NOMO-1 treated with dmso at 0.1 percent for 144 hours (cell line): ENCODE measurements at regions not wholly inside any gene's neighbourhood (a gene's known extent, or its start where the extent isn't known, plus 50 kb on each side); places are given as distances from the start of the nearest gene placed in this dataset.

Source experiments
- DNase-seq: peaks from one replicate; lab custom pipeline; 2025; ENCODE audit not compliant: unreplicated experiment; lab: John Stamatoyannopoulos, UW

DNA sequence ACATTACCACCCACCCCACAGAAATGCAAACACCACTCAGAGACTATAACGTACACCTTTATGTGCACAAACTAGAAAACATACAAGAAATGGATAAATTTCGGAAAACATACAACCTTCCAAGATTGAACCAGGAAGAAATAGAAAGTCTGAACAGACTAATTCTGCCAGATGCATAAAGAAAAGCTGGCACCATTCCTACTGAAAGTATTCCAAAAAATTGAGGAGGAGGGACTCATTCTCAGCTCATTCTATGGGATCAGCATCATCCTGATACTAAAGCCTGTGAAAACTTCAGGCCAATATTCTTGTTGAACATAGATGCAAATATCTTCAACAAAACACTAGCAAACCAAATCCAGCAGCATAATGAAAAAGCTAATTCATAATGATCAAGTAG, 115.1 kb upstream of the CD180 start:
- DNase-seq: no peak

DNA sequence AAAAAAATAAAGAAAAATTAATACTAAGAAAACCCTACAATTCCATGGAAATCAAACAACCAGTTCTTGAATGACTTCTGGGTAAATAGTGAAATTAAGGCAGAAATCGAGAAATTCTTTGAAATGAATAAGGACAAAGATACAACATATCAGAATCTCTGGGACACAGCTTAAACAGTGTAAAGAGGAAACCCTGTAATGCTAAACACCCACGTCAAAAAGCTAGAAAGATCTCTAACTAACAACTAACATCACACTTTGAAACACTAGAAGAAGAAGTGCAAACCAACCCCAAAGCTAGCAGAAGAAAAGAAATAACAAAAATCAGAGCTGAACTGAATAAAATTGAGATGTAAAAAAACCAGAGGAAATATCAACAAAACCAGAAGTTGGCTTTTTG, 114.6 kb upstream of the CD180 start:
- no peak for DNase-seq

DNA sequence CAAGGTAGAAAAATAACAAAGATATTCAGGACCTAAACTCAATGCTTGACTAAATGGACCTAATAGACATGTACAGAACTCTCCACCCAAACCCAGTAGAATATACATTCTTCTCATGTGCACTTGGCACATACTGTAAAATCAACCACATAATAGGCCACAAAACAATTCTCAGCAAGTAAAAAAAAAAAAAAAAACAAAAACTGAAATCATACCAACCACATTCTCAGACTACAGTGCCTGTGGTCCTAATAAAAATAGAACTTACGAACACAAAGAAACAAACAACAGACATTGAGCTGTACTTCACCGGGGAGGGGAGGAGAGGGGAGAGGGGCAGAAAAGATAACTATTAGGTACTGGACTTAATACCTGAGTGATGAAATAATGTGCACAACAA, 114.1 kb upstream of the CD180 start:
- no peak for DNase-seq

DNA sequence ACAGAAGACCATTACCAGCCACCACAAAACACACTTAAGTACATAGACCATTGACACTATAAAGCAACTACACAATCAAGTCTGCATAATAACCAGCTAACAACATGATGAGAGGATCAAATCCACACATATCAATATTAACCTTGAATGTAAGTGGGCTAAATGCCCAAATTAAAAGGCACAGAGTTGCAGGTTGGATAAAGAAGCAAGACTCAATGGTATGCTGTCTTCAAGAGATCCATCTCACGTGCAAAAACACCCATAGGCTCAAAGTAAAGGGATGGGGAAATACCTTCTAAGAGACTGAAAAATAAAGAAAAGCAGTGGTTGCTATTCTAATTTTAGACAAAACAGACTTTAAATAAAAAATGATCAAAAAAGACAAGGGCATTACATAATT, 113.6 kb upstream of the CD180 start:
- no peak for DNase-seq

DNA sequence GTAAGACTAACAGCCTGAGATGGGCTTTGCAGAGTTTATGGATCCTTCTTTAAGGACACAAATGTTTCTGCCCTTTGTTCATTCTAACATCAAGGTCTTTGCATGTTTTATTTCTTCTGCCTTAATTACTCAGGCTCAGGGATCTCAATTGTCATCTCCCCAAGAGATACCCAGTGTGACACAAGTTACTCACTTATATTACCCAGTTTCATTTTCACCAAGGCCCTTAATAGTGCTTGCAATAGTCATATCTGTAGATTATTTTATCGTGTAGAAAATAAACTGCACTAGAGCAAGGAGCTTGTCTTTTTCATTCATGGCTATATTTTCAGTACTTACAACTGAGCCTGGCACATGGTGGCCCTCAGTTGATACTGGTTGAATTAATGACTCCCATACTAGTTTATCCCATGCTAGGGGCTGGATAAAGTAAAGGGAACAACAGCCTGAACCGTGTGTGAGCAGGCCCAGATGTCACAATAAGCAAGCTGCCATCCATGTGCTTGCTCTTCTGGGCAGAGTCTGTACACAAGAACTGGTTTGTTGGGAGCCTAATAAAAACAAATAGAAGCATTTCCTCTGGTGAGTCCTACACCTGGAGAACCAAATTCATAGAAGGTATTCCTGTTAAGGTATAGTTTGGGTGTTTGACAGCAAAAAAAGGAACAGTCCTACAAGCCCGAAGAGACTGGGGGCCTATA, 112.5 kb upstream of the CD180 start:
- no peak for DNase-seq

DNA sequence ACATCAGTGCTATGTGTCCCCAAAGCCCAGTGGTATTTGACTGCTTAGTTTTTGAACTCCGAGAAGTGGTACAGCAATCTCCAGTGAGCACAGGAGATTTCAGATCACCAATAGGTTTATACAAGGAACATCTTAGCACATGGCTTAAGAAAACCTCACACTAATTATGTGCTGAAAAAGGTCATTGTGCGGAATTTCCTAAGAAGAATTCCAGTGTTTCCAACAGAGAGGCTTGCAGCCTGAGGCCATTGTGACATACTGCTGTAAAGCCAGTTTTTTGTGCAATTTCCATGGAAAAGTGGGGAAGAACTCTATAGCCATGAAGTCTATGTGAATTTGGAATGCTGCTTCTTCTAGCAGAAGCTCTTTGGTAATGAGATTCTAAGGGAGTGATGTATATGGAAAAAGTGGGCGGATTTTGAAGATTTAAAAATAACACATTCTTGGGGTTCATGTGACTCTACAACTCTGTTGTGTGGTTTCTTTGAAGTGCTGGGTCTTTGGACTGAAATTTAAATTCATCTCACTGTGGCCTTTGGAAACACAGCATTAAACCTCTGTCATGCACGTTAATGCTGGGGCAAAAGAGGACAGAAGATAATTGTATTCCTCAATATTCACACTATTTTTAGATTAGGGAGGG, 110.5 kb upstream of the CD180 start:
- DNase-seq: no peak

DNA sequence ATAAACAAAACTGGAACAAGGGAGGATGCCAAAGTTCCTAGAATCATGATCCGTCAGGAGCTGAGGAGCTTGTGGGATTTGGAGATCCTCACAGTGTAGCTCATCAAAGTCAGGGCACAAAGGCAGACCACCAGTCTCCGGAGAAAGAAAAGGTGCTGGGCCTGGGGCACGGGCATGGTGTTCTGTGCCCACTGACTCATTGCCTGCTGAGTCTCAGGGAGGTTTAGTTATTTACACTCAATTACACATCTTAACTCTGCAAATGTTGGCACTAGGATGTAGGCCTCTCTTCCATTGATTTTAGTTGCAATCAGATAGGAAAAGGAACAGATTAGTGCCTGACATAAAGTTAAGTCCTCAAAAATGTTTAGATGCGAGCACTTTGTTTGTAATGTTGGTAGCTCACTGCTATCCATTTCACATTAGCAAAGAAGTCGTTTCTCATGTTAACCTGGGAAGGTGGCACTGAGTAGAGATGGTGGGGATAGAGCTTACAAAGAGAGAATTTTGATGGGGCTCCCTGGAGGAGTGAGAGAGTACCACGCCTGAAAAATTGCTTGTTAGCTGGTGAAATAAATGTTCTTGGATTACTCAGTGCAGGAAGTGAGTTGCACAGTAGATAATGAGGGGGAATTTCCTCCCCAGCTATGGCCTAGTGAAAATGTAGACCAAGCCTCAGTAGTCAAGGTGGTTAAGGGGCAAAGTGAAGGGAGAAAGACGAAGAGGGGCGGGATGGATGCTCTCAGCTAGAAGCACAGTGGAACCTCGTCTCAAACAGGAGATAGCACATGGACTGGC, 109.5 kb upstream of the CD180 start:
- DNase-seq: no peak

DNA sequence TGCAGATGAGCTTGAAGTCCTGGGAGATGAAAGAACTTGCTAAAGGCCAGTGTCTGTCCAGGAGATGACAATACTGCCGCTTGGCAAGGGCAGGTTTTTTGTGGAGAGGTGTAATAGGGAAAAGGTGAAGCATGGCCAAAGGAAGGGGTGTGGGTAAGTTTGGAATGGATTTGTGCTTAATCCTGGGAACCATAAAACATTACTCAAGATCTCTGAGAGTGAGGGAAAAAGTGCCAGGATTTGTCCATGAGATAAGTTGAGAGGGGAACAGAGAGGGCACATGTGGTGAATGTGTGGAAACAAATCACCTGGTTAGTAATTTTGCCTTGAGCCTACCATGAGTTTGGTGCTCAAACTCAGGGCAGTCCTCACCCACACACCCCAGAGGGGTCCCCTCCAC, 108.8 kb upstream of the CD180 start:
- DNase-seq: no peak

DNA sequence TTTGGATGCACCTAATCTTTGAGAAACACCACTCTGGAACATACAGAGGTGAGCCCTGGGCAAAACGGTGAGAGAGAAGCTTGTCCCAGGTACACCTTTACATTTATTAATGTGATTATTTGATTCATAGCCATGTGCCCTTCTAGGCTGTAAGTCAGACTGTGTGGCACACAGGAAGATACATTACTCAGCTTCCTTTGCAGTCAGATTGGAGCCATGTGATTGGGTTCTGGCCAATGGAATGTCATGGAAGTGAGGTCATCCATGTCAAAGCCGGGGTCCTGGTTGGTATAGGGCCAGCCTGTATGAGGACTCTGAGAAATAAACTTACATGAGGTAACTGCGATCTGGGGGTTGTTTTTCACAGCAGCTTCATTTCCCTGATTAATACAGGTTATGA, 106.8 kb upstream of the CD180 start:
- DNase-seq: no peak

DNA sequence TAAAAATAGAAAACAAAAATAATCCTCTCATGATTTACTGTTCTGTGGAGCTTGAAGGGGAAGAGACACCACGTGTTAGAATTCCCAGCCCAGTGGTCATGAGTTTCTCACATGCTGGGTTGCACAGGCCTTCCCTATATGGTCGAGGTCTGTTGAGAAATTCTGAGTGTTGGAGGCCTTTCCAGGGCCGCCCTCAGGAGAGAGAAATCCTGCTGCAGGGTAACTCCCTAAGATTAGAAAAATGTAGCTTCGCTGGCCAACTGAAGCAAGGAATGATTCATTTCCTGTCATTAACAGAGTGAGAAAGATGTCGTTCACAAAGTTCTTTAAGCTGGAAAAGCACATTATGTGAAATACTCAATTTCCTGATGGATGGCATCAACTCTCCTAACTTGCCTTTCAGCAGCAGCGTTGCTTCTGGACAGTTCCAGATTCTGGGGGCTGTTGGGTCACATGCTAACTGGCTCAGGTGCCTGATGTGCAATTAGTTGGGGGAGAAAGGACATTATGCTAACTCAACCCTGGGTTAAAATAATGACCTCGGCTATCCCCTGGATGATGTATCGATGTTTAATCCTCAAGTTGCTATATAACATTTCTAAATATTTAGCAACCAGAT, 104.8 kb upstream of the CD180 start:
- peak; percentile 38 for DNase-seq

DNA sequence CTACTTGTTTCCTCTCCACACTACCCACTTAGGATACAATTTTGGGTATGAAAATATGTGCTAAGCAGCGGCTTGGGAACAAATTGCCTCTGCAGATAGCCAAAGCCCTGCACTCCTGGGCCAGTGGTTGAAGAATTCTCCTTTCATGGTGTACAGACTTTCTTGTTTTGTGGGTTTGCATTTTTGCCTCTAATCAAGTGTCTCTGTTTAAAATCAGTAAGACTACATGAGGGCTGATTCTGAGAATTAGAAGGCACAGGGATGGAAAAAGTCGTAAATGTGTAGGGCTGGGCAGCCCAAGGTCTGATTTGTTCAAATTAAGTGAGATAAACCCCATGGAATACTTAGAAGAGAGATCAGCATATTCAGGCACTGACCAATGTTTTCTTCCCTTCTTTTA, 103.7 kb upstream of the CD180 start:
- DNase-seq: no peak

DNA sequence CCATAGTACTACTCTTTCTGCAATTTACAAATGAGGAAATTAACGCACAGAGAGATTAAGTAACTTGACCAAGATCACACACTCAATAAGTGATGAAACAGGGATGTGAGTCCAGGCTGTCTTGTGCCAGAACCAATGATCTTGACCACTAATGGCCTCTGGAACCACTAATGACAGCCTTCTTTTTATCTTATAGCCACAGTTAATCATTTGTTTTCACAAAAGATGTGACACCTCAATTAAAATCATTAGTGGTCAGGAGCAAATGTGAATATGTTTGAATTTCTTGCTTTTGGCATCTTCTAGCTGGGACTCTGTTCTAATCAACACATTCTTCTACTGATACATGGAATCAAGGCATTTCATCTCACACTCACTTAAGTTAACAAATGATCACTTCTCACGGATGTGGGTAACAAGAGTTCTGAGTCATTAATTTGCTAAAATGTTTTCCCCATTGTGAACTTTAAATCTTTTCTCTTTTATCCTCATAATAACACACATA, 102.7 kb upstream of the CD180 start:
- peak; percentile 81 for DNase-seq

DNA sequence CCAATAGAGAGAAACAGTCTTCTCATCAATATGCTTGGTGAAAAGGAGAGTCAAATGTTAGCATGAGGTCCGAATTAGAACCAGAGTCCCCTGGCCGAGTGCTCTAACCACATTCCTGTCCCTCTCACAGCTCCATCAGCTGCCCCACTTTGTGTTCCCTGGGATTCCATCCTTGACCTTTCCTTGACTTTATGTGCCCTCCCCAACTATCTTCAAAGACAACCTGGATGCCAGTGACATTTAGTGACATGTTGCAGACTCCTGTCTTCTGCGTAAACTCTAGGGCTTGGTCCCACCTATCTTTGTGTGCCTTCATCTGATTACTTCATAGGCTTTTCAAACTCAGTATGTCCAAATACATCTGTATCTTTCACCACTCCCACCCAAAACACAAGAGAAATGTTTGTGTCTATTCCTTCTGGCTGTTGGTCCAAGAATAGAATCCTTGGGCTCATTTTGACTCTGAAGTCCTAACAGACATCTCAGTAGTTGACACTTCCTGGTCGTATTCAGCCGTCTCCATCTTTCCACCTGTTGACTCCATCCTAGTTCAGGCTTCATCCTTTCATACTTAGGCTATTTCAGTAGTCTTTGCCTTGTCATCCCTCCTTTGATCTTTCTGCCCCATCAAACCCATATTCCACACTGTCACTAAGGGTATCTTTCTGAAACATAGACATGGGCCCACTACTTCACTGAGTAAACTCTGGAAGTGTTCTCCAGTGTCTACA, 101.4 kb upstream of the CD180 start:
- DNase-seq: no peak

DNA sequence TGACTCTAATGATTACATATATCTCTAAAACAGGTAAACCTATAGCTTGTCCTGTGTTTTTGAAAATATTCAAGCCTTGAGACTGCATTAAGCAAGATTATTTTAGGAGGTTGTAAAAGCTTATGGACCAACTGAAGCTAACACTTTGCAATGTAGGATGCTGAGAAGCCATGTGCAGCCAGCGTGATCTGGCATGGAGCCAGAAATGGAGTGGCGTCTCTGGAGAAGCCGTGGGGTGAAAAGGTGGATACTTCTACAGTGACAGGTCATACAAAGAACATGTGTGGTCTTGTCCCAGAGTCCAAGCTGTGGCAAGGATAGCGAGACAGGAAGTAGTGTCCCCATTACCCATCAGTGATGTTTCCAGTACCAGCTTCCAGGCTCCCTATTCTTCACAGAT, 100.8 kb upstream of the CD180 start:
- no peak for DNase-seq

DNA sequence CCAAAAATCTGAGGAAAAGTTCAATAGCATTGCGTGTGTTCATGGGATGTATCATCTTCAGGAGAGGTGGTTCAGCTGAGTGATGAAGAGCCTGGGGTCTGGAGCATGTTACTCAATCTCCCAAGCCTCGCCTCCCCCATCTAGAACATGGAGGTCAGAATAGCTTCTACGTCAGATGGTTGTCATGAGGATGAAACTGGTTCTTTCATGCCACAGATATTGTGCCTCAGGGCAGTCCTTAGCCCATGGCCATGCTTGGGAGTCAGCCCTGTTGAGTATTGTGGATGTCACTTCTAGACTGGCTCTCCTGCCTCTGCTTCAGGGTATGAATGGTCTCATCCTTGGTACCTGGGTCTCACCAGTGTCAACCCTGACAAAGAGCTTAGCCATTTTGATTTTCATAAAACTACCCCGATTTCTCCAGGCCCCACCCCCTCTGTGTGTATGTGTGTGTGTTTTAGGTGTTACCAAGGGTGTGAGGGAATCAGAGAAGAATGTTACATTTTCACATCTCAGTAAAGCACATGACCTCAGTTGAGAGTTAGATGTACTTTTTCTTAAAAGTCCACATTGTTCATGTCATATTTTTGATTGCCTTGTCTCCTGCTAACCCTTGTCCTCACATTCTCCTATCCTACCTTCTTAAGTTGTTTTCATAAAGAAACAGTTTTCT, 97.8 kb upstream of the CD180 start:
- DNase-seq: no peak

DNA sequence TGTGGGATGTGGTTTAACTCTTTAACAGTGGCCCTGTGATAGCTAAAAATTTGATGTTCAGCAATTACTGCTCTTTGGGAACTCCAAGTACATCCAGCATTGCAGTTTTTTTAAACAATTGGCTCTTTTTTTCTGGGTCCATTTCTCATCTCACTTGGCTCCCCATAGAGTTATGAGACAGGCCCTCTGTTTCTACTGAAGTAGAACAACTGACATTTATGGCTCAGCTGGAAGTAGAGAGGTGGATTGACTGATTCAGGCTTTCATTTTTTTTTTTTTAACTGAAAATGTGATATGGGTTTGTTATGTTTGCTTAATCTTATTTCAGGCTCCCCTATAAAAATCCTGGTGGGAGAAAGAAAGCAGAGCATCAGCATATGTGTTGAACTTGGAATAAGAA, 96.6 kb upstream of the CD180 start:
- no peak for DNase-seq

DNA sequence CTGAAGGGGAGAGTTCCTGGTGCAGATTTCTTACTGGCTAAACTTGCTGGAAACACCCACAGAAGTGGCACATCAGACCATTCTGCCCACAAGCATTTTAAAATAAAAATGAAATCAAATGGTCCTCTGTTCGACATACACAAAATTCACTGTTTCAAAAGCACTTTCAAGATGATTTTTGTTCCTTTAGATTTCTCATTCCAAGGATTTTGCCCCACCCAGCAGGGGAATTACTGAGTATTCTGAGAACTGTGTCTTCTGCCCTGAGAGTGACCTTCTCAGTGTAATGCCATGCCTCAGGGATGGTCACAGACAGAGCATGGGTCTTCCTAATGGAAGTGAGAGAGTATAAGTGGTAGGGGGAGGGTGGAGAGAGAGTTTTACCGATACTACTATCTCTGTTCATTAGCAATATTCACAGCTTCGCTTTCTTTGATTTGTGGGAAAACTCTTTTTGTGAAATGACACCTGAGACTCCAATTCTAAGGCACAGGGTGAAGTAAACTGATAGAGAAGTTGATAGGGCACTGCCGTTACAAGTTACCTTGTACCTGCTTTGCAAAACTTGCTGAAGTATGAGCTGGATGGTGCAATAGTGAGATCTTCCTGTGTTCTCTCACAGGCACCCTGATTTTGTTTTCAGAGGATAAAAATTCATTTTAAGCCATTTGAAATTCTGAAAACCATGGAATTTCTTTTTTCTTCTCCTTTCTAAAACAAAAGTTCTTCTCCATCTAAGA, 95.8 kb upstream of the CD180 start:
- DNase-seq: no peak

DNA sequence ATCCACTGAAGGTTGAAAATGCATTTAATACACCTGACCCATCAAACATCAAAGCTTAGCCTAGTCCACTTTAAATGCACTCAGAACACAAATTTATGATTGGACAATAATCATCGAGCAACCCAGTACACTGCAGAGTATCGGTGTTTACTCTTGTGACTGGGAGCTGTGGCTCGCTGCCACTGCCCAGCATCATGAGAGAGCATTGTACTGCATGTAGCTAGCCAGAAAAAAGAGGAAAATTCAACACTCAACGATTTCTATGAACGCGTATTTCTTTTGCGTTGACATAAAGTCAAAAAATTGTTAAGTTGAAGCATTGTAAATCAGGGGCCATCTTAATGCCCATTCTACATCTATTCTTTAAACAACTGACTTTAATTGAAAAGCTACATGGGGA, 95.1 kb upstream of the CD180 start:
- no peak for DNase-seq

DNA sequence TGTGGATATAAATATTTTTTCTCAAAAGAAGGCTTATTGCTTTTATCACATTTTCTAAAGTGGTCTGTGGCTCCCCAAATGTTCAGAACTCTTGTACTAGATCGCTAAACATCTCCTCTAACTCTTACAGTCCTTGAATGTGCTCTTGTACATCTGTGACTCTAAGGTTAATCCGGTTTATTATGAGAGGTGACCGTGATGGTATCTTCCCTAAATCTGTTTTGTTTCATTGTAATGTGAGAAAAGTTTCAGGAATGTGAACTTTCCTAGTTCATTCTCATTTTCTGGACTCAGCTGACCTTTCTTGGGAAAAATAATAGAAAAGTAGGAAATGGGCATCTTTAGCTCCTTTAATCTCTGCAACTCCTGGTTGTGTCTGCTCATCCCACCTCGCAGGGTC, 94.5 kb upstream of the CD180 start:
- DNase-seq: no peak

DNA sequence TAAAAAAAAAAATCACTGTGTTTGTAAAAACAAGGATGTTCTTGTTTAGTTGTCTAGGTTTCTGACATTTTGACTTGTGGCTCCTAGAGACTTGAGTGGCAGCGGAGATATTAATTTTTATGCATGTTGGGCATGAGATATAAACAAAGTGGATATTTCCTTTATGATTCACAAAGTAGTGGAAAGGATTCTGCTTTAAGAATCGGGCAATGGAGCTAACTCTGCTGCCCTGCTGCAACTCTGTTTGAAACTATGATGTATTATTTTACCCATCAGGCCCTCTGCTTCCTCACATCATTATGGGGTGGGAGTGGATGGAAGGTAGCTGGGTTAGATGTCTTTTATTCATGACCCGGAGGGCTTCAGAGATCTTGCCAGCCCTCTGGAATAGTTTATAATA, 94.1 kb upstream of the CD180 start:
- DNase-seq: no peak
